Upper lobe of left lung (tissue), 6 donors: ENCODE measurements at regions not wholly inside any gene's neighbourhood (a gene's known extent, or its start where the extent isn't known, plus 50 kb on each side); places are given as distances from the start of the nearest gene placed in this dataset.

Source experiments
- ATAC-seq, 2 donors: fragments of 200-7000 bp; cut with Tn5 transposase; one replicate each; pipeline ENCODE4 v1.9.1; 2022; ENCODE audit warnings: mild to moderate bottlenecking in 2 of 2, moderate library complexity in 2 of 2; ENCODE audit not compliant: low FRiP score in 2 of 2
- DNase-seq, 2 donors: peaks; one replicate each; pipeline ENCODE4 v3.0.0-alpha.2; 2019 to 2020
- H3K27ac ChIP-seq, 4 donors: fragments of 200-600 bp; sonication (generic); one replicate each; pipeline ENCODE4 v1.5.1; 2016 to 2019
- H3K27me3 ChIP-seq, 4 donors: fragments of 200-600 bp; sonication (generic); one replicate each; pipeline ENCODE4 v1.5.1; 2017 to 2019
- H3K36me3 ChIP-seq, 4 donors: fragments of 200-600 bp; sonication (generic); one replicate each; pipeline ENCODE4 v1.5.1; 2016 to 2019
- H3K4me1 ChIP-seq, 4 donors: fragments of 200-600 bp; sonication (generic); one replicate each; pipeline ENCODE4 v1.5.1; 2018 to 2019
- H3K4me3 ChIP-seq, 4 donors: fragments of 200-600 bp; sonication (generic); one replicate each; pipeline ENCODE4 v1.5.1; 2017 to 2019; ENCODE audit warnings: mild to moderate bottlenecking in 2 of 4, moderate library complexity in 1 of 4
- H3K9me3 ChIP-seq, 4 donors: fragments of 200-600 bp; sonication (generic); one replicate each; pipeline ENCODE4 v1.5.1; 2018 to 2019
- EP300 ChIP-seq, 4 donors: sonication (generic); formaldehyde crosslinking; IDR thresholded peaks; one replicate each; pipeline ENCODE4 v1.5.1; 2017; ENCODE audit warnings: antibody characterized with exemption in 4 of 4, control low read depth in 2 of 4
- POLR2A ChIP-seq, 4 donors: fragments of 450-650 bp; IDR thresholded peaks; one replicate each; pipeline ENCODE4 v1.5.1; 2016 to 2017; ENCODE audit warnings: antibody characterized with exemption in 4 of 4, mild to moderate bottlenecking in 2 of 4
- POLR2AphosphoS5 ChIP-seq, 2 donors: sonication (generic); formaldehyde crosslinking; IDR thresholded peaks; one replicate each; pipeline ENCODE4 v1.5.1; 2017; ENCODE audit warnings: antibody characterized with exemption in 2 of 2
- WGBS, 2 donors: methylation state at CpG; one replicate each; pipeline ENCODE4 v1.1.5; 2017 to 2018; 5-methylcytosine and 5-hydroxymethylcytosine counted together
- TF ChIP-seq, protein P1 (sequence below), 6 experiments: fragments of 450-650 bp in 4 of 6; fragments of 200-600 bp in 2 of 6; sonication (generic) in 2 of 6; IDR thresholded peaks; one replicate each; pipeline ENCODE4 v1.5.1; 2016 to 2019; ENCODE audit warnings: antibody characterized with exemption in 6 of 6
- donor health status: DM: no; HTN: no; CAD: no; lungs with moderate emphysema.
- donor health status: DM: no; HTN: yes; CAD: no; lungs with severe emphysema.

DNA sequence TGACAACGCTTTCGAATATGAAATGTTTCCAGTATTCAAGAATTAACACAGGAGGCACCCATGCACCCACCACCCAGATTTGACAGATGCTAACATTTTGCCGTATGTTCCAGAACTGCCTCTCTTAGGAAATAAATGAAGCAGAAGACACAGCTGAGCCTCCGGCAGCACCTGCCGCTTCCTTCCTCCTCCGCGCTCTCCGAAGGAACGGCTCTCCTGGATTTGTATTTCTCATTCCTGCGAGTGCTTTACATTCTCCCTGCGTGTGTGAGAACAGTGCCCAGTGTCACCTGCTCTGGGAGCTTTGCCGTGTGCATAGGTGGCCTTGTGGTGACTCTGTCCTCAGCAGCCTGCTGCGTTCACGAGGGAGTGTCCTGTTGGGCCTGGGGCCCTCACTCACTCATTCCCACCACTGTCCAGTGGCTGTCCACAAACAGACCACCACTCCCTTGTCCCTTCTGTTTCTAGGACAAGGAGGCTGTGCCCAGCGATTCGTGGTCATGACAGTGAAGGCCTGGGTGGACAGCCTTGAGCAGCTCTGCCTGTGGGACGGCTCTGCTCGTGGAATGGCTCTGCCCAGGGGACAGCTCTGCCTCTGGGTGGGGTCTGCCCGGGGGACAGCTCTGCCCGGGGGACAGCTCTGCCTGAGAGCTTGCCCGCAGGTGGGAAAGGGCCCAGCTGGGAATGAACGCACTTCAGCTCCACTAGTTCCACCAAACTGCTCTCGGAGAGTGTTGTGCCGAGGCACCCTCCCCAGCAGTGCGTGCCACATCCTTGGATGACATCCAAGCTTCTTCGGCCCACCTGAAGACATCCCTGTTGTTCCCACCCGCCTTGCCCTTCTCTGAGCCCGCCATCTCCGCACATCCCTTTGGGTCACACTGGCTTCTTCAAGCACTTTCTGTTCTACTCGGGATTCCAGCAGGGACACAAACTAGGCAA lies 170.5 kb upstream of the PPP1R26 start:
- Histone ChIP-seq H3K27ac (no peak overlapping the region), H3K36me3 (no peaks in the 10 kb centered on the region), H3K4me1 (no peaks in the 10 kb centered on the region), H3K27me3 (no peaks in the 10 kb centered on the region), H3K4me3 (no peak overlapping the region), H3K9me3 (peaks cover 0 to 10% (median 6%) of the 10 kb centered on the region in 4 donors)
- DNase-seq (no peak), ATAC-seq (no peak)
- 82 to 85% methylated on average over 26 to 30 of the region's 30 CpGs for WGBS, 2 donors
- TF ChIP-seq POLR2AphosphoS5 (IDR thresholded peaks at IDR 0.05) (no peak), EP300 (IDR thresholded peaks at IDR 0.05) (no peak), POLR2A (IDR thresholded peaks at IDR 0.05) (no peak)
- TF ChIP-seq, protein P1, sequence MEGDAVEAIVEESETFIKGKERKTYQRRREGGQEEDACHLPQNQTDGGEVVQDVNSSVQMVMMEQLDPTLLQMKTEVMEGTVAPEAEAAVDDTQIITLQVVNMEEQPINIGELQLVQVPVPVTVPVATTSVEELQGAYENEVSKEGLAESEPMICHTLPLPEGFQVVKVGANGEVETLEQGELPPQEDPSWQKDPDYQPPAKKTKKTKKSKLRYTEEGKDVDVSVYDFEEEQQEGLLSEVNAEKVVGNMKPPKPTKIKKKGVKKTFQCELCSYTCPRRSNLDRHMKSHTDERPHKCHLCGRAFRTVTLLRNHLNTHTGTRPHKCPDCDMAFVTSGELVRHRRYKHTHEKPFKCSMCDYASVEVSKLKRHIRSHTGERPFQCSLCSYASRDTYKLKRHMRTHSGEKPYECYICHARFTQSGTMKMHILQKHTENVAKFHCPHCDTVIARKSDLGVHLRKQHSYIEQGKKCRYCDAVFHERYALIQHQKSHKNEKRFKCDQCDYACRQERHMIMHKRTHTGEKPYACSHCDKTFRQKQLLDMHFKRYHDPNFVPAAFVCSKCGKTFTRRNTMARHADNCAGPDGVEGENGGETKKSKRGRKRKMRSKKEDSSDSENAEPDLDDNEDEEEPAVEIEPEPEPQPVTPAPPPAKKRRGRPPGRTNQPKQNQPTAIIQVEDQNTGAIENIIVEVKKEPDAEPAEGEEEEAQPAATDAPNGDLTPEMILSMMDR (IDR thresholded peaks at IDR 0.05), result no peak

DNA sequence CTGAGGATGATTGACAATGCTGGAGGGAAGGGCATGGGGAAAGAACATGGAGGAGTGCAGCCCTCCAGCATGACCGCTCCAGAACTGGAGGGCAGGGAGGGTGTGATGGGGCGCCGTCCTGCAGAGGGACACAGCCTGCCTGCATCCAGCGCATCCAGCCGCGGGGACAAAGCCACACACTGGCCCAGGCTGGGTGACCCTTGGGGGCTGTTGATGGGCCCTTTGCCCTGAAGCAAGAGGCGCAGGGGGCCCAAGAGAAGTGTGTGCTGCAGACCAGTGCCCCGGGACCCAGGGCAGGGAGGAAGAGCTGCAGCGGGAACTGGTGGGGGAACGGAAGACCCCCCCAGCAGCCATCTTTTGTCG lies 169.8 kb upstream of the PPP1R26 start:
- H3K27me3 ChIP-seq, result no peaks in the 10 kb centered on the region
- no peak overlapping the region for H3K27ac ChIP-seq
- no peak overlapping the region for H3K4me3 ChIP-seq
- H3K36me3 ChIP-seq, result no peaks in the 10 kb centered on the region
- peaks cover 0 to 10% (median 6%) of the 10 kb centered on the region in 4 donors for H3K9me3 ChIP-seq
- ATAC-seq (peak in 1 of 2 donors; percentile 55), DNase-seq (no peak)
- WGBS, 2 donors, result 86 to 91% methylated on average over 10 to 11 of the region's 11 CpGs
- no peaks in the 10 kb centered on the region for H3K4me1 ChIP-seq
- TF ChIP-seq EP300 (IDR thresholded peaks at IDR 0.05) (no peak), POLR2A (IDR thresholded peaks at IDR 0.05) (no peak), POLR2AphosphoS5 (IDR thresholded peaks at IDR 0.05) (no peak)
- TF ChIP-seq, protein P1 (IDR thresholded peaks at IDR 0.05), result no peak

DNA sequence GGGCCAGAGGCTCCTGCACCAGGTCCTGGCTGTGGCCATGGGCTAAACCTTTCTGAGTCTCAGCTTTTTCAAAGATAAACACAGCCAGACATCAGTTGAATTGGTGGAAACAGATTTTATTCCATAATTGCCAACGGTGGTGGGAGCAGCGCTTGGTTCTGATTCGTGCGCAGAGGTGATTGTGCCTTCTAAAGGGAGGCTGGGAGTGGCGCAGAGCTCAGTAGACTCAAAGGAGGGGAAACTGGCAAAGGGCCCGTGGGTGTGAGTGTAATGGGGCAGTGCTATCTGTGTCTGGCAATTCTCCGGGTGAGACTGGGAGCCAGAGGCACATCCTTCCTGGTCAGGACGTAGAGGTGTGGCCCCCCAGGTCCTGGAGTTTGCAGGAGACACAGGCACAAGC lies 169.4 kb upstream of the PPP1R26 start:
- Histone ChIP-seq H3K36me3 (no peaks in the 10 kb centered on the region), H3K4me3 (no peak overlapping the region), H3K4me1 (no peaks in the 10 kb centered on the region), H3K27ac (no peak overlapping the region), H3K27me3 (no peaks in the 10 kb centered on the region), H3K9me3 (peaks cover 0 to 10% (median 6%) of the 10 kb centered on the region in 4 donors)
- ATAC-seq (no peak), DNase-seq (no peak)
- WGBS, 2 donors, result 61 to 67% methylated on average over 8 of the region's 8 CpGs
- TF ChIP-seq, protein P1 (IDR thresholded peaks at IDR 0.05), result no peak
- TF ChIP-seq POLR2AphosphoS5 (IDR thresholded peaks at IDR 0.05) (no peak), POLR2A (IDR thresholded peaks at IDR 0.05) (no peak), EP300 (IDR thresholded peaks at IDR 0.05) (no peak)

DNA sequence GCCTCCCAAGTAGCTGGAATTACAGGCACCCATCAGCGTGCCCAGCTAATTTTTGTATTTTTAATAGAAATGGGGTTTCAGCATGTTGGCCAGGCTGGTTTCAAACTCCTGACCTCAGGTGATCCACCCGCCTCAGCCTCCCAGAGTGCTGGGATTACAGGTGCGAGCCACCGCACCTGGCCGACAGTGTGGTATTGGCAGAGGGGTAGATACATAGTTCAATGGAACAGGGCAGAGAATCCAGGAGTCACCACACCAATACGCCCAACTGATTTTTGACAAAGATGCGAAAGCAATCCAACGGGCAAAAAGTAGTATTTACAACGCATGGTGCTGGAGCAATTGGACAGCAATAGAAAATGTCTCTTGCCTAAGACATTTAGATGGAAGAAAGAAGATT lies 164.0 kb upstream of the PPP1R26 start:
- Histone ChIP-seq H3K36me3 (no peaks in the 10 kb centered on the region), H3K27me3 (no peaks in the 10 kb centered on the region), H3K4me1 (no peaks in the 10 kb centered on the region), H3K4me3 (no peak overlapping the region), H3K27ac (no peak overlapping the region), H3K9me3 (peaks cover 0 to 10% (median 6%) of the 10 kb centered on the region in 4 donors)
- ATAC-seq (no peak), DNase-seq (no peak)
- 91 to 93% methylated on average over 9 of the region's 9 CpGs for WGBS, 2 donors
- TF ChIP-seq, protein P1 (IDR thresholded peaks at IDR 0.05), result no peak
- TF ChIP-seq POLR2A (IDR thresholded peaks at IDR 0.05), result no peak
- no peak for TF ChIP-seq POLR2AphosphoS5 (IDR thresholded peaks at IDR 0.05)
- no peak for TF ChIP-seq EP300 (IDR thresholded peaks at IDR 0.05)
